Neural crest cell (in vitro differentiated cells): ENCODE measurements at regions not wholly inside any gene's neighbourhood (a gene's known extent, or its start where the extent isn't known, plus 50 kb on each side); places are given as distances from the start of the nearest gene placed in this dataset.

ENCODE experiments used
- DNase-seq: peaks from one replicate; pipeline ENCODE4 v3.0.0; 2021; ENCODE audit warnings: low read depth, mixed read lengths, low spot score
- H3K27ac Mint-ChIP-seq: one replicate; pipeline ENCODE4 v1.8.0; 2021; ENCODE audit warnings: mild to moderate bottlenecking, mixed read lengths; ENCODE audit not compliant: unreplicated experiment
- H3K27me3 Mint-ChIP-seq: 2 replicates; pipeline ENCODE4 v1.8.0; 2021; ENCODE audit warnings: low read depth, mild to moderate bottlenecking, mixed read lengths
- H3K36me3 Mint-ChIP-seq: 2 replicates; pipeline ENCODE4 v1.8.0; 2021; ENCODE audit warnings: low read depth, mild to moderate bottlenecking, mixed read lengths
- H3K4me1 Mint-ChIP-seq: 2 replicates; pipeline ENCODE4 v1.8.0; 2021; ENCODE audit warnings: mixed read lengths
- H3K4me3 Mint-ChIP-seq: one replicate; pipeline ENCODE4 v1.8.0; 2021; ENCODE audit warnings: mild to moderate bottlenecking, mixed read lengths
- H3K9me3 Mint-ChIP-seq: 2 replicates; pipeline ENCODE4 v1.8.0; 2021; ENCODE audit warnings: mixed read lengths
- CTCF ChIP-seq: fragments of 200-600 bp; sonication (generic); conservative IDR thresholded peaks from 2 replicates; pipeline ENCODE4 v1.5.0; 2021; ENCODE audit warnings: antibody characterized with exemption, mild to moderate bottlenecking

GRCh38 chr3:117128872-117129271 lies 419.3 kb downstream of the TUSC7 start:
- Mint-ChIP-seq H3K36me3 (no peaks in the 10 kb centered on the region), H3K4me1 (peaks cover 4% of the 10 kb centered on the region), H3K27ac (no peak overlapping the region), H3K27me3 (no peaks in the 10 kb centered on the region), H3K4me3 (no peak overlapping the region), H3K9me3 (no peaks in the 10 kb centered on the region)
- DNase-seq, result no peak
- no peak for TF ChIP-seq CTCF

GRCh38 chr3:117129516-117129915 lies 419.9 kb downstream of the TUSC7 start:
- H3K9me3 Mint-ChIP-seq, result no peaks in the 10 kb centered on the region
- H3K4me3 Mint-ChIP-seq, result no peak overlapping the region
- H3K27ac Mint-ChIP-seq, result no peak overlapping the region
- H3K27me3 Mint-ChIP-seq, result no peaks in the 10 kb centered on the region
- no peaks in the 10 kb centered on the region for H3K36me3 Mint-ChIP-seq
- no peak for DNase-seq
- no peak for TF ChIP-seq CTCF
- H3K4me1 Mint-ChIP-seq, result peaks cover 5% of the 10 kb centered on the region

GRCh38 chr3:117130222-117130621 lies 420.6 kb downstream of the TUSC7 start:
- no peak overlapping the region for H3K4me3 Mint-ChIP-seq

GRCh38 chr3:117131259-117131658 lies 421.7 kb downstream of the TUSC7 start:
- Mint-ChIP-seq H3K36me3 (no peaks in the 10 kb centered on the region), H3K27ac (no peak overlapping the region), H3K4me3 (no peak overlapping the region), H3K9me3 (no peaks in the 10 kb centered on the region), H3K27me3 (no peaks in the 10 kb centered on the region), H3K4me1 (peaks cover 22% of the 10 kb centered on the region)
- TF ChIP-seq CTCF, result no peak
- no peak for DNase-seq

More at GRCh38 chr3:117130222-117130621, 420.6 kb downstream of the TUSC7 start:
- Mint-ChIP-seq H3K27me3 (no peaks in the 10 kb centered on the region), H3K27ac (no peak overlapping the region), H3K9me3 (no peaks in the 10 kb centered on the region), H3K36me3 (no peaks in the 10 kb centered on the region), H3K4me1 (peaks cover 12% of the 10 kb centered on the region)
- TF ChIP-seq CTCF, result no peak
- DNase-seq, result no peak

- Mint-ChIP-seq H3K9me3 (no peaks in the 10 kb centered on the region), H3K27ac (no peak overlapping the region), H3K4me3 (no peak overlapping the region), H3K4me1 (peaks cover 37% of the 10 kb centered on the region), H3K27me3 (no peaks in the 10 kb centered on the region), H3K36me3 (no peaks in the 10 kb centered on the region)
- no peak for TF ChIP-seq CTCF
- no peak for DNase-seq
Measured at GRCh38 chr3:117133066-117133465, 423.5 kb downstream of the TUSC7 start.

GRCh38 chr3:117135207-117135606 lies 425.6 kb downstream of the TUSC7 start:
- peaks cover 56% of the 10 kb centered on the region for H3K4me1 Mint-ChIP-seq
- TF ChIP-seq CTCF, result no peak
- H3K27me3 Mint-ChIP-seq, result no peaks in the 10 kb centered on the region
- DNase-seq, result no peak
- H3K4me3 Mint-ChIP-seq, result no peak overlapping the region
- no peaks in the 10 kb centered on the region for H3K36me3 Mint-ChIP-seq
- H3K9me3 Mint-ChIP-seq, result peaks cover 5% of the 10 kb centered on the region
- H3K27ac Mint-ChIP-seq, result no peak overlapping the region
